ENCODE measurements at regions not wholly inside any gene's neighbourhood (a gene's known extent, or its start where the extent isn't known, plus 50 kb on each side); places are given as distances from the start of the nearest gene placed in this dataset.

- no peak for DNase-seq
Measured at GRCh38 chr9:107620801-107621200, 131.2 kb upstream of the KLF4 start.

- no peak for DNase-seq
Measured at GRCh38 chr9:107620236-107620635, 130.7 kb upstream of the KLF4 start.

GRCh38 chr9:107615321-107615720 is 125.8 kb upstream of the KLF4 start:
- no peak for DNase-seq

GRCh38 chr9:107614765-107615164 is 125.2 kb upstream of the KLF4 start:
- DNase-seq = no peak

- DNase-seq = no peak
Measured at GRCh38 chr9:107613321-107613720, 123.8 kb upstream of the KLF4 start.

GRCh38 chr9:107612136-107612535 is 122.6 kb upstream of the KLF4 start:
- no peak for DNase-seq

- DNase-seq = no peak
Measured at GRCh38 chr9:107609547-107609946, 120.0 kb upstream of the KLF4 start.

GRCh38 chr9:107606149-107606790 is 116.7 kb upstream of the KLF4 start:
- DNase-seq = no peak

GRCh38 chr9:107605041-107605440 is 115.5 kb upstream of the KLF4 start:
- DNase-seq = no peak

- no peak for DNase-seq
Measured at GRCh38 chr9:107603281-107603680, 113.7 kb upstream of the KLF4 start.

GRCh38 chr9:107600060-107600573 is 110.5 kb upstream of the KLF4 start:
- DNase-seq = no peak

GRCh38 chr9:107597743-107598217 is 108.2 kb upstream of the KLF4 start:
- no peak for DNase-seq

- DNase-seq = no peak
Measured at GRCh38 chr9:107594908-107595530, 105.5 kb upstream of the KLF4 start.

GRCh38 chr9:107593224-107593870 is 103.8 kb upstream of the KLF4 start:
- no peak for DNase-seq

GRCh38 chr9:107592424-107592823 is 102.9 kb upstream of the KLF4 start:
- DNase-seq = no peak

GRCh38 chr9:107591781-107592180 is 102.2 kb upstream of the KLF4 start:
- no peak for DNase-seq

- DNase-seq = no peak
Measured at GRCh38 chr9:107588393-107588792, 98.8 kb upstream of the KLF4 start.

- DNase-seq = no peak
Measured at GRCh38 chr9:107587191-107587963, 97.8 kb upstream of the KLF4 start.

GRCh38 chr9:107586493-107586892 is 96.9 kb upstream of the KLF4 start:
- DNase-seq = no peak

- no peak for DNase-seq
Measured at GRCh38 chr9:107585465-107585864, 95.9 kb upstream of the KLF4 start.

GRCh38 chr9:107584944-107585343 is 95.4 kb upstream of the KLF4 start:
- no peak for DNase-seq

- no peak for DNase-seq
Measured at GRCh38 chr9:107584186-107584585, 94.6 kb upstream of the KLF4 start.

- no peak for DNase-seq
Measured at GRCh38 chr9:107577140-107577776, 87.7 kb upstream of the KLF4 start.
